GM12878 (cell line): ENCODE measurements at regions not wholly inside any gene's neighbourhood (a gene's known extent, or its start where the extent isn't known, plus 50 kb on each side); places are given as distances from the start of the nearest gene placed in this dataset.

ENCODE experiments used
- ATAC-seq: fragments of 200-7000 bp; cut with Tn5 transposase; 3 replicates; pipeline ENCODE4 v1.9.1; 2020; ENCODE audit warnings: mild to moderate bottlenecking, moderate library complexity
- BruUV-seq: library from RNA; stranded (reverse); fragments of 400-500 nt; replicated peaks from 2 replicates; lab custom pipeline; 2021; lab: Mats Ljungman, UMichigan
- CTCF ChIA-PET: fragments of 300-600 bp; sonication (Branson Sonifier 250); formaldehyde crosslinking; extraction: SDS; loops from one replicate; lab custom pipeline; 2021; ENCODE audit warnings: inconsistent platforms; lab: Yijun Ruan, JAX
- POLR2A ChIA-PET: fragments of 350-600 bp; formaldehyde crosslinking; extraction: SDS; loops from one replicate; lab custom pipeline; 2021; ENCODE audit warnings: inconsistent platforms; lab: Charles Lee
- RAD21 ChIA-PET: fragments of 300-600 bp; sonication (Branson Sonifier 250); formaldehyde crosslinking; loops from one replicate; lab custom pipeline; 2023; ENCODE audit warnings: antibody characterized with exemption; ENCODE audit not compliant: unreplicated experiment; lab: Charles Lee
- SMC1A ChIA-PET: fragments of 300-600 bp; sonication (Branson Sonifier 250); formaldehyde crosslinking; loops from one replicate; lab custom pipeline; 2023; ENCODE audit not compliant: unreplicated experiment, uncharacterized antibody; lab: Charles Lee
- DNase-seq: peaks from one replicate; pipeline ENCODE4 v3.0.0-alpha.2; 2011; ENCODE audit warnings: low read depth, low spot score
- FAIRE-seq: peaks from 3 replicates; lab custom pipeline; 2011; peaks lifted over from hg19 to GRCh38; lab: Jason Lieb, UNC
- H2AFZ ChIP-seq: 2 replicates; pipeline ENCODE4 v1.6.0; 2011; ENCODE audit warnings: low read depth, low read length, control low read depth; ENCODE audit not compliant: control insufficient read depth
- H3K27ac ChIP-seq: 2 replicates; pipeline ENCODE4 v1.5.1; 2011; ENCODE audit warnings: control low read depth; ENCODE audit not compliant: control insufficient read depth, insufficient read depth
- H3K27me3 ChIP-seq, 2 experiments: replicated peaks in 1 of 2; 2 replicates each; pipeline versions ENCODE4 v1.6.0 to v1.6.1; 2011; ENCODE audit warnings: low read length in 1 of 2; ENCODE audit not compliant: control insufficient read depth in 2 of 2, insufficient read depth in 2 of 2
- H3K36me3 ChIP-seq, 2 experiments: 2 replicates each; pipeline ENCODE4 v1.5.1; 2011; ENCODE audit warnings: low read length in 1 of 2; ENCODE audit not compliant: control insufficient read depth in 2 of 2, insufficient read depth in 2 of 2
- H3K4me1 ChIP-seq: 2 replicates; pipeline ENCODE4 v1.6.1; 2011; ENCODE audit warnings: mild to moderate bottlenecking, low read length, moderate library complexity, mixed read lengths; ENCODE audit not compliant: control insufficient read depth, insufficient read depth
- H3K4me2 ChIP-seq: 2 replicates; pipeline ENCODE4 v1.6.0; 2011; ENCODE audit warnings: control low read depth; ENCODE audit not compliant: control insufficient read depth, insufficient read depth
- H3K4me3 ChIP-seq: fragments of 200-600 bp; sonication (generic); 2 replicates; pipeline ENCODE4 v1.5.1; 2016
- H3K79me2 ChIP-seq: 2 replicates; pipeline ENCODE4 v1.6.0; 2011; ENCODE audit warnings: low read length; ENCODE audit not compliant: control insufficient read depth, insufficient read depth
- H3K9ac ChIP-seq: 2 replicates; pipeline ENCODE4 v1.8.0; 2011; ENCODE audit warnings: low read length, control low read depth, mixed read lengths; ENCODE audit not compliant: control insufficient read depth, insufficient read depth
- H3K9me3 ChIP-seq: replicated peaks from 3 replicates; pipeline ENCODE4 v1.5.1; 2011; ENCODE audit warnings: mild to moderate bottlenecking, low read length; ENCODE audit not compliant: control insufficient read depth, insufficient read depth
- H4K20me1 ChIP-seq: 2 replicates; pipeline ENCODE4 v1.6.0; 2011; ENCODE audit not compliant: control insufficient read depth, insufficient read depth
- ASH2L ChIP-seq: fragments of 300-600, 200-600 bp; sonication (generic); IDR thresholded peaks from 2 replicates; pipeline ENCODE4 v1.6.1; 2017; ENCODE audit warnings: low read depth, mild to moderate bottlenecking, borderline replicate concordance
- CHD1 ChIP-seq: IDR thresholded peaks from 2 replicates; pipeline ENCODE4 v1.6.1; 2012; ENCODE audit warnings: low read depth, low read length, improper control_type of control experiment
- CHD2 ChIP-seq: IDR thresholded peaks from 2 replicates; pipeline ENCODE4 v1.6.1; 2011; ENCODE audit warnings: low read depth, low read length, improper control_type of control experiment, borderline replicate concordance
- JUNB ChIP-seq: IDR thresholded peaks from 2 replicates; pipeline ENCODE4 v1.6.1; 2016; ENCODE audit warnings: antibody characterized with exemption, mild to moderate bottlenecking
- JUND ChIP-seq: IDR thresholded peaks from 2 replicates; pipeline ENCODE4 v1.6.1; 2012; ENCODE audit warnings: low read depth, mild to moderate bottlenecking, low read length, improper control_type of control experiment, moderate library complexity
- MYC ChIP-seq: IDR thresholded peaks from 2 replicates; pipeline ENCODE4 v1.6.1; 2011; ENCODE audit warnings: mild to moderate bottlenecking, low read length, moderate library complexity, inconsistent platforms; ENCODE audit not compliant: insufficient read depth, insufficient replicate concordance, insufficient read length, severe bottlenecking
- POU2F2 ChIP-seq: IDR thresholded peaks from 3 replicates; pipeline ENCODE4 v1.6.1; 2011; ENCODE audit warnings: low read depth, mild to moderate bottlenecking, low read length, borderline replicate concordance
- RCOR1 ChIP-seq: conservative IDR thresholded peaks from 2 replicates; pipeline ENCODE4 v1.6.1; 2012; ENCODE audit warnings: low read depth, low read length, improper control_type of control experiment
- SREBF2 ChIP-seq: IDR thresholded peaks from 2 replicates; pipeline ENCODE4 v1.6.1; 2012; ENCODE audit warnings: mild to moderate bottlenecking, low read length
- TCF12 ChIP-seq: IDR thresholded peaks from 2 replicates; pipeline ENCODE4 v1.6.1; 2011; ENCODE audit warnings: low read depth, mild to moderate bottlenecking, low read length
- ZBTB4 ChIP-seq: fragments of 450-650 bp; formaldehyde crosslinking; IDR thresholded peaks from 2 replicates; pipeline ENCODE4 v1.4.0; 2022; ENCODE audit warnings: mild to moderate bottlenecking, moderate library complexity
- WGBS: methylation state at CpG from one replicate; pipeline ENCODE4 v1.1.6; 2016; ENCODE audit warnings: low lambda C conversion rate; ENCODE audit not compliant: insufficient replicate concordance, insufficient coverage; ENCODE audit errors: missing lambda C conversion rate; 5-methylcytosine and 5-hydroxymethylcytosine counted together
- in situ Hi-C: fragments of 300-500 bp; cut with MboI; formaldehyde crosslinking; loops from 9 replicates; pipeline ENCODE4 v1.14.3; 2018; ENCODE audit warnings: mixed read lengths
- intact Hi-C: fragments of 100-400 bp; cut with micrococcal nuclease; formaldehyde crosslinking; loops from one replicate; pipeline ENCODE4 v1.14.2; 2022; ENCODE audit not compliant: unreplicated experiment

DNA sequence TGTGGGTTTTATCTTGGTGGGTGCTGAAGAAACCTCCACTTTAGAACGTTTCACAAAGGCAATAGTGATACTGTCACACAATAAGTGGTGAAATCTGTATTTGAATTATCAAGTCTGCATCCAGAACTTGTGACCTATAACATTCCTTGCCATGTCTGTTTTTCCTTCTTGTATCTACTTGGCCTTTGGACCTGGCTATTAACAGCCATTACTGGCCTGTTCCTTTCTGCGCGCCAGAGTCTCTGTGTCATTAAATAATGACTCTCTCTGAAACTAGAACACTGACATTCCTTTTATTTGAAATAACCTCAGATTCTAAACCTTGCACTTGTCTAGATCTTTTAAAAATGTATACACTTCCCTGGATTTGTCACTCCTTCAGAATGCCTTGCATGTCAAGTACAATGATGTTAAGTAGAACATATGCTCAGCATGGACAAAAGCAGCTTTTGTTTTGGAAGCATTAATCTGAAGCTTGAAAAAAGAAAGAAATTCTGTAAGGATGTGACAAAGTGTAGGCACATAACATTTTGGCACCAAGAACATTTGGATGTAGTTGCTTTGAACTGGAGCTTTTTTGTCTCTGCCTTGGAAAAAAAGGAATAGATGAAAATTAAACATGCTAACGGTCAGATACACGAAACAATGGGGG, 95.5 kb upstream of the RPL10L start:
- DNase-seq, result no peak
- in situ Hi-C loops (no loop called here), intact Hi-C loops (no loop called here)
- FAIRE-seq, result no peak
- Histone ChIP-seq H3K9ac (no peak overlapping the region), H3K36me3 (no peaks in the 10 kb centered on the region), H2AFZ (no peak overlapping the region), H3K4me1 (no peaks in the 10 kb centered on the region), H3K27me3 (no peaks in the 10 kb centered on the region), H4K20me1 (no peaks in the 10 kb centered on the region), H3K9me3 (no peaks in the 10 kb centered on the region), H3K4me2 (no peak overlapping the region), H3K4me3 (no peak overlapping the region), H3K27ac (no peak overlapping the region), H3K79me2 (no peaks in the 10 kb centered on the region)
- TF ChIP-seq JUNB (no peak), ASH2L (no peak), JUND (no peak), MYC (no peak), CHD1 (no peak), POU2F2 (no peak), RCOR1 (no peak), CHD2 (no peak), ZBTB4 (CRISPR knock-in tag) (no peak), SREBF2 (no peak), TCF12 (no peak)
- ChIA-PET CTCF (no interaction called here), RAD21 (no interaction called here), SMC1A (interaction anchor here (1.1 kb wide), 1 partner anchor 9 kb away, joined by 3 read pairs; no protein-coding TSS in a partner anchor), POLR2A (no interaction called here)
- BruUV-seq, result no TSS peak
- WGBS, result 40% methylated on average over 5 of the region's 5 CpGs
- no peak for ATAC-seq
